MCF 10A (cell line): ENCODE measurements at regions not wholly inside any gene's neighbourhood (a gene's known extent, or its start where the extent isn't known, plus 50 kb on each side); places are given as distances from the start of the nearest gene placed in this dataset.
"Not testable (repeated sequence)": the region's sequence is repeated elsewhere in the genome, so short reads cannot be mapped to it uniquely, and the experiment has no call there.

ENCODE experiments used
- BruUV-seq: library from RNA; stranded (reverse); fragments of 400-500 nt; replicated peaks from 2 replicates; lab custom pipeline; 2021; lab: Mats Ljungman, UMichigan
- CTCF ChIA-PET: fragments of 300-600 bp; sonication (Branson Sonifier 250); formaldehyde crosslinking; extraction: SDS; loops from one replicate; lab custom pipeline; 2021; ENCODE audit warnings: antibody characterized with exemption, inconsistent platforms; lab: Yijun Ruan, JAX
- POLR2A ChIA-PET: fragments of 300-600, 350-650 bp; sonication (Branson Sonifier 250); formaldehyde crosslinking; extraction: SDS; loops from one replicate; lab custom pipeline; 2020; ENCODE audit warnings: antibody characterized with exemption, inconsistent platforms; lab: Yijun Ruan, JAX
- DNase-seq: peaks from one replicate; pipeline ENCODE4 v3.0.0-alpha.2; 2018; ENCODE audit not compliant: unreplicated experiment
- H3K27ac Mint-ChIP-seq: one replicate; pipeline ENCODE4 v1.8.0; 2022; ENCODE audit warnings: mild to moderate bottlenecking, low read depth, mixed read lengths; ENCODE audit not compliant: unreplicated experiment
- H3K27me3 Mint-ChIP-seq: one replicate; pipeline ENCODE4 v1.8.0; 2022; ENCODE audit warnings: mixed read lengths; ENCODE audit not compliant: insufficient read depth, unreplicated experiment
- H3K36me3 Mint-ChIP-seq: one replicate; pipeline ENCODE4 v1.8.0; 2022; ENCODE audit warnings: mild to moderate bottlenecking, moderate library complexity, mixed read lengths; ENCODE audit not compliant: insufficient read depth, unreplicated experiment
- H3K4me1 Mint-ChIP-seq: one replicate; pipeline ENCODE4 v1.8.0; 2022; ENCODE audit warnings: mixed read lengths; ENCODE audit not compliant: insufficient read depth, unreplicated experiment
- H3K4me3 Mint-ChIP-seq: one replicate; pipeline ENCODE4 v1.8.0; 2022; ENCODE audit warnings: mild to moderate bottlenecking, moderate library complexity, mixed read lengths; ENCODE audit not compliant: unreplicated experiment
- H3K9me3 Mint-ChIP-seq: one replicate; pipeline ENCODE4 v1.8.0; 2022; ENCODE audit warnings: mixed read lengths; ENCODE audit not compliant: unreplicated experiment
- CTCF ChIP-seq: fragments of 200-600 bp; IDR thresholded peaks from one replicate; pipeline ENCODE4 v1.8.0; 2022; ENCODE audit warnings: antibody characterized with exemption, mild to moderate bottlenecking; ENCODE audit not compliant: unreplicated experiment
- intact Hi-C: fragments of 100-400 bp; cut with micrococcal nuclease; formaldehyde crosslinking; loops from 2 replicates; pipeline ENCODE4 v1.14.1; 2022

- CTCF ChIA-PET, result no interaction called here
- BruUV-seq, result no TSS peak
- intact Hi-C loops, result no loop called here
- no peak for DNase-seq
- Mint-ChIP-seq H3K27me3 (no peaks in the 10 kb centered on the region), H3K9me3 (peaks cover 9% of the 10 kb centered on the region), H3K36me3 (no peaks in the 10 kb centered on the region), H3K27ac (no peak overlapping the region), H3K4me3 (no peak overlapping the region), H3K4me1 (no peaks in the 10 kb centered on the region)
- POLR2A ChIA-PET, result no interaction called here
- TF ChIP-seq CTCF, result no peak
Measured at GRCh38 chr11:10973416-10973815, 115.6 kb upstream of the ZBED5 start.

GRCh38 chr11:10970926-10971325, 113.1 kb upstream of the ZBED5 start:
- Mint-ChIP-seq H3K36me3 (no peaks in the 10 kb centered on the region), H3K27ac (no peak overlapping the region), H3K27me3 (peaks cover 8% of the 10 kb centered on the region), H3K4me1 (no peaks in the 10 kb centered on the region), H3K4me3 (no peak overlapping the region), H3K9me3 (peaks cover 7% of the 10 kb centered on the region)
- no peak for DNase-seq
- CTCF ChIA-PET, result no interaction called here
- no TSS peak for BruUV-seq
- intact Hi-C loops, result no loop called here
- POLR2A ChIA-PET, result no interaction called here
- TF ChIP-seq CTCF, result no peak

- DNase-seq, result no peak
- Mint-ChIP-seq H3K4me1 (no peaks in the 10 kb centered on the region), H3K9me3 (peaks cover 13% of the 10 kb centered on the region), H3K36me3 (no peaks in the 10 kb centered on the region), H3K27ac (no peak overlapping the region), H3K27me3 (peaks cover 20% of the 10 kb centered on the region), H3K4me3 (no peak overlapping the region)
- intact Hi-C loops, result no loop called here
- BruUV-seq, result no TSS peak
- no peak for TF ChIP-seq CTCF
- CTCF ChIA-PET, result no interaction called here
- POLR2A ChIA-PET, result no interaction called here
Measured at GRCh38 chr11:10969387-10969786, 111.5 kb upstream of the ZBED5 start.

- DNase-seq, H3K4me1 Mint-ChIP-seq, H3K27ac Mint-ChIP-seq, BruUV-seq, intact Hi-C loops, H3K4me3 Mint-ChIP-seq, H3K36me3 Mint-ChIP-seq: not testable (repeated sequence)
- ChIA-PET POLR2A (interaction anchor here (0.6 kb wide), 1 partner anchor 12 kb away, joined by 3 read pairs; no protein-coding TSS in a partner anchor), CTCF (interaction anchor here (0.6 to 1.3 kb wide), 2 partner anchors 18 to 58 kb away, joined by 3 read pairs; no protein-coding TSS in a partner anchor)
- Mint-ChIP-seq H3K27me3 (peaks cover 22% of the 10 kb centered on the region), H3K9me3 (peaks cover 19% of the 10 kb centered on the region)
Measured at GRCh38 chr11:10956884-10957283, 99.0 kb upstream of the ZBED5 start.

- Mint-ChIP-seq H3K4me1 (no peaks in the 10 kb centered on the region), H3K9me3 (peaks cover 17% of the 10 kb centered on the region), H3K4me3 (no peak overlapping the region), H3K27me3 (peaks cover 20% of the 10 kb centered on the region), H3K36me3 (no peaks in the 10 kb centered on the region), H3K27ac (no peak overlapping the region)
- ChIA-PET POLR2A (no interaction called here), CTCF (interaction anchor here (1.3 kb wide), 1 partner anchor 17 kb away, joined by 3 read pairs; no protein-coding TSS in a partner anchor)
- intact Hi-C loops, result no loop called here
- DNase-seq, result no peak
- no peak for TF ChIP-seq CTCF
- BruUV-seq, result no TSS peak
Measured at GRCh38 chr11:10955616-10956015, 97.8 kb upstream of the ZBED5 start.
